ENCODE measurements at regions not wholly inside any gene's neighbourhood (a gene's known extent, or its start where the extent isn't known, plus 50 kb on each side); places are given as distances from the start of the nearest gene placed in this dataset.

- DNase-seq, result no peak
Observed at GRCh38 chr13:106911020-106911419, 343.1 kb upstream of the ARGLU1 start.

- DNase-seq, result no peak
Observed at GRCh38 chr13:106906426-106906996, 338.6 kb upstream of the ARGLU1 start.

GRCh38 chr13:106905380-106906162, 337.6 kb upstream of the ARGLU1 start:
- no peak for DNase-seq

- DNase-seq, result no peak
Observed at GRCh38 chr13:106899442-106899841, 331.5 kb upstream of the ARGLU1 start.

- DNase-seq, result no peak
Observed at GRCh38 chr13:106898231-106898630, 330.3 kb upstream of the ARGLU1 start.

GRCh38 chr13:106888148-106888547, 320.2 kb upstream of the ARGLU1 start:
- no peak for DNase-seq

GRCh38 chr13:106887686-106888085, 319.7 kb upstream of the ARGLU1 start:
- no peak for DNase-seq

GRCh38 chr13:106883976-106884375, 316.0 kb upstream of the ARGLU1 start:
- no peak for DNase-seq

- no peak for DNase-seq
Observed at GRCh38 chr13:106882246-106882645, 314.3 kb upstream of the ARGLU1 start.

GRCh38 chr13:106879806-106880205, 311.9 kb upstream of the ARGLU1 start:
- no peak for DNase-seq

GRCh38 chr13:106874323-106874722, 306.4 kb upstream of the ARGLU1 start:
- no peak for DNase-seq

GRCh38 chr13:106873810-106874209, 305.9 kb upstream of the ARGLU1 start:
- no peak for DNase-seq

GRCh38 chr13:106867249-106867648, 299.3 kb upstream of the ARGLU1 start:
- DNase-seq, result no peak

GRCh38 chr13:106865716-106866440, 297.9 kb upstream of the ARGLU1 start:
- no peak for DNase-seq

- no peak for DNase-seq
Observed at GRCh38 chr13:106859533-106859904, 291.6 kb upstream of the ARGLU1 start.

- DNase-seq, result no peak
Observed at GRCh38 chr13:106858903-106859532, 291.1 kb upstream of the ARGLU1 start.

- no peak for DNase-seq
Observed at GRCh38 chr13:106852436-106852835, 284.5 kb upstream of the ARGLU1 start.

- no peak for DNase-seq
Observed at GRCh38 chr13:106850973-106851650, 283.2 kb upstream of the ARGLU1 start.

GRCh38 chr13:106846571-106847448, 278.9 kb upstream of the ARGLU1 start:
- DNase-seq, result no peak

GRCh38 chr13:106836186-106836802, 268.4 kb upstream of the ARGLU1 start:
- DNase-seq, result no peak

GRCh38 chr13:106835477-106835876, 267.5 kb upstream of the ARGLU1 start:
- DNase-seq, result no peak

Measured in stimulated activated CD4-positive, alpha-beta T cell treated with anti-CD3 and anti-CD28 coated beads, Interleukin-2, amount 100 ng/mL, for 48 hours (primary cell).